CD14-positive monocyte (primary cell): ENCODE measurements at regions not wholly inside any gene's neighbourhood (a gene's known extent, or its start where the extent isn't known, plus 50 kb on each side); places are given as distances from the start of the nearest gene placed in this dataset.

Experiments
- DNase-seq, 3 donors: peaks; one replicate each; pipeline ENCODE4 v3.0.0-alpha.2; 2011 to 2022
- H2AFZ ChIP-seq: 2 replicates; pipeline ENCODE4 v1.6.0; 2012; ENCODE audit warnings: mild to moderate bottlenecking, low read depth, low read length, inconsistent platforms; ENCODE audit not compliant: insufficient read depth, poor library complexity, severe bottlenecking
- H3K27ac ChIP-seq, 2 donors: 1 replicate in 1 of 2; 2 replicates in 1 of 2; pipeline ENCODE4 v1.5.1; 2012 to 2013; ENCODE audit warnings: low read length in 2 of 2, control low read depth in 1 of 2, inconsistent platforms in 1 of 2, low read depth in 1 of 2, mild to moderate bottlenecking in 1 of 2
- H3K27me3 ChIP-seq, 2 donors: one replicate each; pipeline versions ENCODE4 v1.6.0 to v1.6.1; 2011 to 2013; ENCODE audit warnings: low read length in 2 of 2; ENCODE audit not compliant: control insufficient read depth in 2 of 2, insufficient read depth in 2 of 2
- H3K36me3 ChIP-seq, 2 donors: replicated peaks in 1 of 2; 1 replicate in 1 of 2; 2 replicates in 1 of 2; pipeline versions ENCODE4 v1.5.1 to v1.6.1; 2012 to 2013; ENCODE audit warnings: low read length in 2 of 2, control low read depth in 1 of 2, inconsistent platforms in 1 of 2, mild to moderate bottlenecking in 1 of 2; ENCODE audit not compliant: insufficient read depth in 2 of 2, control insufficient read depth in 1 of 2
- H3K4me1 ChIP-seq, 2 donors: 1 replicate in 1 of 2; 2 replicates in 1 of 2; pipeline versions ENCODE4 v1.5.1 to v1.6.1; 2012 to 2013; ENCODE audit warnings: low read length in 2 of 2, control low read depth in 1 of 2, inconsistent platforms in 1 of 2, mild to moderate bottlenecking in 1 of 2, moderate library complexity in 1 of 2; ENCODE audit not compliant: insufficient read depth in 2 of 2, control insufficient read depth in 1 of 2
- H3K4me2 ChIP-seq: replicated peaks from 2 replicates; pipeline ENCODE3; 2012; ENCODE audit warnings: low read length, moderate library complexity, mild to moderate bottlenecking; ENCODE audit not compliant: poor library complexity, severe bottlenecking; ENCODE audit errors: extremely low read depth
- H3K4me3 ChIP-seq, 3 experiments: fragments of 200-600 bp in 1 of 3; sonication (generic) in 1 of 3; replicated peaks in 1 of 3; 1 replicate in 2 of 3; 2 replicates in 1 of 3; pipeline ENCODE4 v1.5.1; 2011 to 2013; ENCODE audit warnings: low read length in 3 of 3, mild to moderate bottlenecking in 3 of 3, control low read depth in 2 of 3, low read depth in 2 of 3, inconsistent platforms in 1 of 3, moderate library complexity in 1 of 3
- H3K79me2 ChIP-seq: 2 replicates; pipeline ENCODE4 v1.6.0; 2012; ENCODE audit warnings: mild to moderate bottlenecking, control low read depth, inconsistent platforms, low read length, moderate library complexity; ENCODE audit not compliant: insufficient read depth
- H3K9ac ChIP-seq: 2 replicates; pipeline ENCODE4 v1.6.0; 2017; ENCODE audit warnings: low read length, mild to moderate bottlenecking; ENCODE audit not compliant: insufficient read depth, poor library complexity, severe bottlenecking
- H3K9me3 ChIP-seq, 2 donors: replicated peaks in 1 of 2; 1 replicate in 1 of 2; 2 replicates in 1 of 2; pipeline versions ENCODE4 v1.5.1 to v1.6.1; 2012 to 2013; ENCODE audit warnings: low read length in 2 of 2, control low read depth in 1 of 2; ENCODE audit not compliant: control insufficient read depth in 1 of 2, insufficient read depth in 1 of 2
- H4K20me1 ChIP-seq: 2 replicates; pipeline ENCODE4 v1.6.0; 2012; ENCODE audit warnings: mild to moderate bottlenecking, low read length, control low read depth, moderate library complexity; ENCODE audit not compliant: insufficient read depth
- H3K27ac Mint-ChIP-seq, 7 donors: one replicate each; pipeline ENCODE4 v1.8.0; 2020; ENCODE audit warnings: mild to moderate bottlenecking in 7 of 7, mixed read lengths in 7 of 7, moderate library complexity in 6 of 7, inconsistent platforms in 2 of 7
- H3K27me3 Mint-ChIP-seq, 3 donors: one replicate each; pipeline ENCODE4 v1.8.0; 2021 to 2022; ENCODE audit warnings: low read depth in 3 of 3, mild to moderate bottlenecking in 3 of 3, mixed read lengths in 3 of 3, moderate library complexity in 3 of 3, inconsistent platforms in 1 of 3
- H3K36me3 Mint-ChIP-seq, 2 donors: one replicate each; pipeline ENCODE4 v1.8.0; 2020; ENCODE audit warnings: mixed read lengths in 2 of 2, inconsistent platforms in 1 of 2, mild to moderate bottlenecking in 1 of 2
- H3K4me1 Mint-ChIP-seq: one replicate; pipeline ENCODE4 v1.8.0; 2020; ENCODE audit warnings: mild to moderate bottlenecking, mixed read lengths
- H3K4me3 Mint-ChIP-seq, 2 donors: one replicate each; pipeline ENCODE4 v1.8.0; 2020; ENCODE audit warnings: mild to moderate bottlenecking in 2 of 2, mixed read lengths in 2 of 2, moderate library complexity in 1 of 2
- H3K9me3 Mint-ChIP-seq, 7 donors: one replicate each; pipeline ENCODE4 v1.8.0; 2020 to 2022; ENCODE audit warnings: mixed read lengths in 7 of 7, mild to moderate bottlenecking in 6 of 7, moderate library complexity in 6 of 7, inconsistent platforms in 2 of 7
- CTCF ChIP-seq: fragments of 200-600 bp; IDR thresholded peaks from one replicate; pipeline ENCODE4 v1.8.0; 2022; ENCODE audit warnings: antibody characterized with exemption, mild to moderate bottlenecking
- WGBS: methylation state at CpG from one replicate; pipeline ENCODE4 v1.1.5; 2013; ENCODE audit warnings: missing lambda C conversion rate; ENCODE audit not compliant: insufficient coverage; 5-methylcytosine and 5-hydroxymethylcytosine counted together
- intact Hi-C, 2 donors: fragments of 100-400 bp; cut with micrococcal nuclease; formaldehyde crosslinking; loops; one replicate each; pipeline versions ENCODE4 v1.15.0 to v1.15.1; 2023

- peaks cover 0 to 6% (median 0%) of the 10 kb centered on the region in 3 donors for H3K27me3 Mint-ChIP-seq
- WGBS, result 100% methylated on average over 1 of the region's 2 CpGs
These were observed 49.9 kb upstream of the GAS1 start for GRCh38 chr9:86997156-86997555.

GRCh38 chr9:86997951-86998350 lies 50.6 kb upstream of the GAS1 start:
- no peaks in the 10 kb centered on the region for H3K79me2 ChIP-seq
- Mint-ChIP-seq H3K27ac (no peak overlapping the region), H3K4me3 (no peak overlapping the region), H3K9me3 (peaks cover 0 to 3% (median 2%) of the 10 kb centered on the region in 7 donors), H3K27me3 (peaks cover 0 to 4% (median 0%) of the 10 kb centered on the region in 3 donors), H3K4me1 (no peaks in the 10 kb centered on the region), H3K36me3 (no peaks in the 10 kb centered on the region)
- no peak overlapping the region for H2AFZ ChIP-seq
- H3K9ac ChIP-seq, result no peak overlapping the region
- H3K4me1 ChIP-seq, result no peaks in the 10 kb centered on the region
- H3K27me3 ChIP-seq, result no peaks in the 10 kb centered on the region
- no peak overlapping the region for H3K27ac ChIP-seq
- no peaks in the 10 kb centered on the region for H3K36me3 ChIP-seq
- no peak overlapping the region for H3K4me3 ChIP-seq
- no peak overlapping the region for H3K4me2 ChIP-seq
- no CpG with 5 or more reads among the region's 2 CpGs for WGBS
- intact Hi-C loops, result no loop called here
- H4K20me1 ChIP-seq, result no peaks in the 10 kb centered on the region
- no peaks in the 10 kb centered on the region for H3K9me3 ChIP-seq
- DNase-seq, result no peak
- TF ChIP-seq CTCF, result no peak

More at GRCh38 chr9:86997156-86997555, 49.9 kb upstream of the GAS1 start:
- Mint-ChIP-seq H3K27ac (no peak overlapping the region), H3K9me3 (peaks cover 0 to 1% (median 0%) of the 10 kb centered on the region in 7 donors), H3K4me1 (no peaks in the 10 kb centered on the region), H3K36me3 (no peaks in the 10 kb centered on the region), H3K4me3 (no peak overlapping the region)
- Histone ChIP-seq H3K79me2 (no peaks in the 10 kb centered on the region), H3K9me3 (no peaks in the 10 kb centered on the region), H3K36me3 (no peaks in the 10 kb centered on the region), H3K4me1 (no peaks in the 10 kb centered on the region), H3K27ac (no peak overlapping the region), H3K27me3 (no peaks in the 10 kb centered on the region), H3K9ac (no peak overlapping the region), H3K4me3 (no peak overlapping the region), H2AFZ (no peak overlapping the region), H4K20me1 (no peaks in the 10 kb centered on the region), H3K4me2 (no peak overlapping the region)
- intact Hi-C loops, result no loop called here
- no peak for DNase-seq
- TF ChIP-seq CTCF, result no peak
